SK-N-SH (cell line): ENCODE measurements at regions not wholly inside any gene's neighbourhood (a gene's known extent, or its start where the extent isn't known, plus 50 kb on each side); places are given as distances from the start of the nearest gene placed in this dataset.

Experiments
- CTCF ChIA-PET: fragments of 300-600, 350-600 bp; formaldehyde crosslinking; extraction: SDS; loops from one replicate; lab custom pipeline; 2021; lab: Yijun Ruan, JAX
- POLR2A ChIA-PET: fragments of 350-600 bp; sonication (Branson Sonifier 250); formaldehyde crosslinking; extraction: SDS; loops from one replicate; lab custom pipeline; 2020; ENCODE audit warnings: antibody characterized with exemption, inconsistent platforms; lab: Yijun Ruan, JAX
- DNase-seq: peaks from one replicate; pipeline ENCODE4 v3.0.0; 2012
- H2AFZ ChIP-seq: fragments of 200-600 bp; sonication (generic); 2 replicates; pipeline ENCODE4 v1.8.1; 2016; ENCODE audit warnings: antibody characterized with exemption, mild to moderate bottlenecking, low read depth
- H3F3A ChIP-seq: fragments of 200-600 bp; sonication (generic); replicated peaks from 2 replicates; pipeline ENCODE3; 2016; ENCODE audit warnings: antibody characterized with exemption, mild to moderate bottlenecking; ENCODE audit not compliant: insufficient read depth
- H3K27ac ChIP-seq, 2 experiments: fragments of 200-500 bp in 1 of 2; fragments of 200-600 bp in 1 of 2; sonication (Bioruptor generic) in 1 of 2; sonication (generic), shearing (Covaris generic) in 1 of 2; 2 replicates each; pipeline versions ENCODE4 v1.5.1 to v1.6.1; 2014 to 2016; ENCODE audit warnings: low read depth in 2 of 2, inconsistent platforms in 1 of 2, low read length in 1 of 2, mild to moderate bottlenecking in 1 of 2, mixed read lengths in 1 of 2
- H3K27me3 ChIP-seq: fragments of 200-600 bp; sonication (generic), shearing (Covaris generic); 2 replicates; pipeline ENCODE4 v1.6.1; 2016; ENCODE audit warnings: mixed run types; ENCODE audit not compliant: insufficient read depth
- H3K36me3 ChIP-seq, 2 experiments: fragments of 200-500 bp in 1 of 2; fragments of 200-600 bp in 1 of 2; sonication (Bioruptor generic) in 1 of 2; sonication (generic) in 1 of 2; replicated peaks in 1 of 2; 2 replicates each; pipeline versions ENCODE3 to v1.5.1; 2014 to 2016; ENCODE audit warnings: low read length in 1 of 2, mild to moderate bottlenecking in 1 of 2; ENCODE audit not compliant: insufficient read depth in 2 of 2, control insufficient read depth in 1 of 2
- H3K4me1 ChIP-seq, 2 experiments: fragments of 200-500 bp in 1 of 2; fragments of 200-600 bp in 1 of 2; sonication (Bioruptor generic) in 1 of 2; sonication (generic), shearing (Covaris generic) in 1 of 2; 2 replicates each; pipeline versions ENCODE4 v1.5.1 to v1.6.1; 2014 to 2016; ENCODE audit warnings: low read depth in 1 of 2, low read length in 1 of 2, mixed run types in 1 of 2; ENCODE audit not compliant: insufficient read depth in 2 of 2, control insufficient read depth in 1 of 2
- H3K4me2 ChIP-seq: fragments of 200-600 bp; sonication (generic), shearing (Covaris generic); 2 replicates; pipeline ENCODE4 v1.6.1; 2017; ENCODE audit warnings: mixed run types
- H3K4me3 ChIP-seq, 2 experiments: fragments of 200-500 bp in 1 of 2; fragments of 200-600 bp in 1 of 2; sonication (Bioruptor generic) in 1 of 2; sonication (generic), shearing (Covaris generic) in 1 of 2; 2 replicates each; pipeline versions ENCODE4 v1.5.1 to v1.8.1; 2014 to 2016; ENCODE audit warnings: low read depth in 2 of 2, inconsistent platforms in 1 of 2, low read length in 1 of 2, mild to moderate bottlenecking in 1 of 2, mixed read lengths in 1 of 2, moderate library complexity in 1 of 2
- H3K79me2 ChIP-seq: fragments of 200-600 bp; sonication (generic); 2 replicates; pipeline ENCODE4 v1.8.1; 2017; ENCODE audit warnings: mild to moderate bottlenecking; ENCODE audit not compliant: insufficient read depth
- H3K9ac ChIP-seq: fragments of 200-600 bp; sonication (generic); 2 replicates; pipeline ENCODE4 v1.6.1; 2017; ENCODE audit warnings: mixed run types
- H3K9me2 ChIP-seq: fragments of 200-600 bp; sonication (generic); 2 replicates; pipeline ENCODE4 v1.6.1; 2017; ENCODE audit warnings: mixed run types
- H3K9me3 ChIP-seq: fragments of 200-600 bp; sonication (generic); 2 replicates; pipeline ENCODE4 v1.6.1; 2017; ENCODE audit warnings: mixed run types, mild to moderate bottlenecking, moderate library complexity
- H4K20me1 ChIP-seq: fragments of 200-600 bp; sonication (generic); 2 replicates; pipeline ENCODE4 v1.6.1; 2017; ENCODE audit warnings: mild to moderate bottlenecking, mixed run types; ENCODE audit not compliant: insufficient read depth
- CHD2 ChIP-seq: fragments of 150-350 bp; IDR thresholded peaks from 2 replicates; pipeline ENCODE4 v1.6.1; 2018; ENCODE audit warnings: low read length; ENCODE audit not compliant: partially characterized antibody
- CTCF ChIP-seq: fragments of 200-600 bp; sonication (generic); IDR thresholded peaks from 2 replicates; pipeline ENCODE4 v1.6.1; 2017; ENCODE audit warnings: antibody characterized with exemption, mild to moderate bottlenecking, moderate library complexity
- EZH2phosphoT487 ChIP-seq: fragments of 200-600 bp; sonication (generic); IDR thresholded peaks from 2 replicates; pipeline ENCODE4 v1.6.1; 2017; ENCODE audit warnings: low read depth, mixed run types, mild to moderate bottlenecking, antibody characterized with exemption, moderate library complexity, borderline replicate concordance
- FOXM1 ChIP-seq: IDR thresholded peaks from 2 replicates; pipeline ENCODE4 v1.4.0; 2012; ENCODE audit warnings: low read depth, mild to moderate bottlenecking
- GATA2 ChIP-seq: sonication (generic); formaldehyde crosslinking; IDR thresholded peaks from 2 replicates; pipeline ENCODE4 v1.5.0; 2020; ENCODE audit warnings: mild to moderate bottlenecking, missing genetic modification reagents
- JUND ChIP-seq: IDR thresholded peaks from 2 replicates; pipeline ENCODE4 v1.4.0; 2012
- MEF2A ChIP-seq: IDR thresholded peaks from 2 replicates; pipeline ENCODE4 v1.4.0; 2012; ENCODE audit warnings: low read depth, borderline replicate concordance
- RAD21 ChIP-seq: IDR thresholded peaks from 2 replicates; pipeline ENCODE4 v1.6.1; 2012; ENCODE audit warnings: mild to moderate bottlenecking, low read length
- REST ChIP-seq: IDR thresholded peaks from 2 replicates; pipeline ENCODE4 v1.6.1; 2012; ENCODE audit warnings: mild to moderate bottlenecking, low read depth, low read length, moderate library complexity
- RFX5 ChIP-seq: IDR thresholded peaks from 2 replicates; pipeline ENCODE4 v1.6.1; 2012; ENCODE audit warnings: mild to moderate bottlenecking, improper control_type of control experiment, low read length
- SIN3A ChIP-seq: IDR thresholded peaks from 2 replicates; pipeline ENCODE4 v1.6.1; 2012; ENCODE audit warnings: low read depth, mild to moderate bottlenecking, low read length, moderate library complexity, borderline replicate concordance
- SMC3 ChIP-seq: IDR thresholded peaks from 2 replicates; pipeline ENCODE4 v1.6.1; 2012; ENCODE audit warnings: low read depth, low read length, improper control_type of control experiment
- TEAD4 ChIP-seq: IDR thresholded peaks from 2 replicates; pipeline ENCODE4 v1.4.0; 2012; ENCODE audit warnings: mild to moderate bottlenecking, borderline replicate concordance; ENCODE audit not compliant: insufficient read depth
- USF1 ChIP-seq: IDR thresholded peaks from 2 replicates; pipeline ENCODE4 v1.4.0; 2012; ENCODE audit warnings: low read depth, borderline replicate concordance
- USF2 ChIP-seq: fragments of 150-350 bp; IDR thresholded peaks from 2 replicates; pipeline ENCODE4 v1.6.1; 2017; ENCODE audit warnings: antibody characterized with exemption, low read length, low read depth, borderline replicate concordance
- YY1 ChIP-seq: IDR thresholded peaks from 2 replicates; pipeline ENCODE4 v1.4.0; 2012; ENCODE audit warnings: low read depth, mild to moderate bottlenecking
- whole genome bisulfite sequencing: methylation state at CpG from one replicate; pipeline ENCODE4 v1.1.6; 2017; ENCODE audit warnings: low lambda C conversion rate; 5-methylcytosine and 5-hydroxymethylcytosine counted together

- Histone ChIP-seq H3K9me2 (0 out of 2 replicates have a peak, but pooled peaks cover 5% of the 10 kb centered on the region), H3K79me2 (no peaks in the 10 kb centered on the region), H2AFZ (no peak overlapping the region), H3K4me3 (no peak overlapping the region), H3K27me3 (no peaks in the 10 kb centered on the region), H4K20me1 (no peaks in the 10 kb centered on the region), H3K9ac (no peak overlapping the region), H3K27ac (no peak overlapping the region), H3K4me2 (no peak overlapping the region), H3K9me3 (peaks cover 8% of the 10 kb centered on the region; the same call in 1 of the 2 replicates), H3K36me3 (no peaks in the 10 kb centered on the region), H3F3A (no peaks in the 10 kb centered on the region), H3K4me1 (no peaks in the 10 kb centered on the region; a peak in 1 of 4 replicates)
- 32% methylated on average over 7 of the region's 7 CpGs for WGBS
- ChIA-PET POLR2A (no interaction called here), CTCF (interaction anchor here (0.8 kb wide), 1 partner anchor 33 kb away, joined by 3 read pairs; no protein-coding TSS in a partner anchor)
- TF ChIP-seq FOXM1: no peak
- no peak for TF ChIP-seq TEAD4
- TF ChIP-seq RAD21: no peak
- no peak for TF ChIP-seq MEF2A
- TF ChIP-seq EZH2phosphoT487: no peak
- TF ChIP-seq USF1: no peak
- TF ChIP-seq CHD2: no peak
- no peak for TF ChIP-seq SIN3A
- TF ChIP-seq YY1: no peak
- no peak for TF ChIP-seq RFX5
- no peak for TF ChIP-seq CTCF
- TF ChIP-seq JUND: no peak
- TF ChIP-seq USF2: no peak
- no peak for DNase-seq
Observed at GRCh38 chr2:4096978-4097766, 393.8 kb downstream of the DCDC2C start.

- no peak for DNase-seq
- WGBS: 22% methylated on average over 5 of the region's 5 CpGs
- Histone ChIP-seq H3K9me2 (0 out of 2 replicates have a peak, but pooled peaks cover 5% of the 10 kb centered on the region), H3K36me3 (no peaks in the 10 kb centered on the region), H3K9me3 (peaks cover 12% of the 10 kb centered on the region), H2AFZ (no peak overlapping the region), H3K79me2 (no peaks in the 10 kb centered on the region), H3K27me3 (no peaks in the 10 kb centered on the region), H3K4me2 (no peak overlapping the region), H3K4me3 (no peak overlapping the region), H3F3A (no peaks in the 10 kb centered on the region), H4K20me1 (no peaks in the 10 kb centered on the region), H3K4me1 (no peaks in the 10 kb centered on the region; a peak in 1 of 4 replicates), H3K9ac (no peak overlapping the region), H3K27ac (no peak overlapping the region)
- CTCF ChIA-PET: interaction anchor here (0.8 kb wide), 1 partner anchor 34 kb away, joined by 3 read pairs; no protein-coding TSS in a partner anchor
- POLR2A ChIA-PET: no interaction called here
- TF ChIP-seq SMC3: no peak
- TF ChIP-seq GATA2: no peak
- TF ChIP-seq SIN3A: no peak
- TF ChIP-seq REST: no peak
- TF ChIP-seq, all 33 proteins: peak for 0
Observed at GRCh38 chr2:4098137-4098536, 394.8 kb downstream of the DCDC2C start.
